Activated CD8-positive, alpha-beta T cell treated with anti-CD3 and anti-CD28 coated beads for 36 hours (primary cell): ENCODE measurements at regions not wholly inside any gene's neighbourhood (a gene's known extent, or its start where the extent isn't known, plus 50 kb on each side); places are given as distances from the start of the nearest gene placed in this dataset.
A peak's percentile ranks its signal among the peaks of the same experiment; 100 is the strongest.

ENCODE experiments used
- ATAC-seq: fragments of 200-7000 bp; cut with Tn5 transposase; one replicate; pipeline ENCODE4 v1.10.0; 2021; ENCODE audit warnings: mild to moderate bottlenecking, moderate library complexity
- CTCF ChIA-PET: fragments of 350-600 bp; sonication (Branson Sonifier 250); formaldehyde crosslinking; loops from one replicate; lab custom pipeline; 2021; ENCODE audit warnings: antibody characterized with exemption; lab: Charles Lee
- POLR2A ChIA-PET: fragments of 350-600 bp; sonication (Branson Sonifier 250); formaldehyde crosslinking; loops from one replicate; lab custom pipeline; 2021; ENCODE audit warnings: antibody characterized with exemption; lab: Charles Lee
- DNase-seq: peaks from one replicate; pipeline ENCODE4 v3.0.0-alpha.2; 2020
- H3K27ac Mint-ChIP-seq: one replicate; pipeline ENCODE4 v1.8.0; 2021; ENCODE audit warnings: mild to moderate bottlenecking, mixed read lengths
- H3K27me3 Mint-ChIP-seq: one replicate; pipeline ENCODE4 v1.8.0; 2021; ENCODE audit warnings: mixed read lengths
- H3K36me3 Mint-ChIP-seq: one replicate; pipeline ENCODE4 v1.8.0; 2021; ENCODE audit warnings: low read depth, mixed read lengths
- H3K4me1 Mint-ChIP-seq: one replicate; pipeline ENCODE4 v1.8.0; 2021; ENCODE audit warnings: low read depth, mixed read lengths
- H3K4me3 Mint-ChIP-seq: one replicate; pipeline ENCODE4 v1.8.0; 2021; ENCODE audit warnings: mild to moderate bottlenecking, moderate library complexity, mixed read lengths
- H3K9me3 Mint-ChIP-seq: one replicate; pipeline ENCODE4 v1.8.0; 2021; ENCODE audit warnings: mixed read lengths
- intact Hi-C: fragments of 100-400 bp; cut with micrococcal nuclease; formaldehyde crosslinking; loops from one replicate; pipeline ENCODE4 v1.10.0; 2022
- TF ChIP-seq, protein P1 (sequence below): fragments of 200-600 bp; IDR thresholded peaks from one replicate; pipeline ENCODE4 v1.8.0; 2022; ENCODE audit warnings: antibody characterized with exemption, mild to moderate bottlenecking

DNA sequence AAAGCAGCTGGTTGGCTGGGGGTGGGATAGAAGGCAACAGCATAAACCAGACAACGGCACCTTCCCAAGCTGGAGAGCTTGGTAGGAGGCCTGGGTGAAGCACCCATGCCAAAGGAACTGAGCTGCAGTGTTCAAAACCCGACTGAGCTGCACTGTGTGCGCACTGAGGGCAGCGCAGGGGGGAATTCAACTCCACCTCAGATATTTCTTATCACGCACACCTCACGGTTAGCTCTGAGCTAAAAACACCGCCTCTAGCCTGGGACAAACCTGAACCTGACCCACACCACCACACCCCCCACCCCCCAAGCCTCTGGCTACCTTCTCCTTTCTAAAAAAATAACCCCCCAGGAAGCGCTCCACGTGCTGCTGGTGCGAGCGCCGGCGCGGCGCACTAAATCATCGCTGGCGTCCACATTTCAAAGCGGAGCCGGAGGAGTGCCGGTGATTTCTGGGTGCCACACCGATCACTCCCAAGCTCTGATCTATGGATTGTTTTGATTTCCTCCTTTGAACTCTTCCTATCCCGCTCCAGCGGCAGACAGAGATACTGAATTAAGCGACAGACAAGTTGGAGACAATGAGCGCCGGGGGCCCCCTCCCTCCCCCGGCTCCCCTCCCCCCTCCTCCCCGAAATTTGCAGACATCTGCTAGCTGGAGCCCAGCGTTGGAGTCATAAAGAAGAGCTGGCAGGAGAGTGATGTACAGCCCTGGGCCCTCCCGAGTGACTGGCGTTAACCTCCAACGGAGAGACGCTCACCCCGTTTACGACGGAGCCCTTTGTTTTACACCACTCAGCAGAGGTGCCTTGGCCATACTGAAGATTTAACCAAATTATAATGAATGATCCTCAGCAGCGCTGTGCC lies 85.0 kb downstream of the NOG start:
- intact Hi-C loops, result no loop called here
- peaks cover 33% of the 10 kb centered on the region for H3K27me3 Mint-ChIP-seq

DNA sequence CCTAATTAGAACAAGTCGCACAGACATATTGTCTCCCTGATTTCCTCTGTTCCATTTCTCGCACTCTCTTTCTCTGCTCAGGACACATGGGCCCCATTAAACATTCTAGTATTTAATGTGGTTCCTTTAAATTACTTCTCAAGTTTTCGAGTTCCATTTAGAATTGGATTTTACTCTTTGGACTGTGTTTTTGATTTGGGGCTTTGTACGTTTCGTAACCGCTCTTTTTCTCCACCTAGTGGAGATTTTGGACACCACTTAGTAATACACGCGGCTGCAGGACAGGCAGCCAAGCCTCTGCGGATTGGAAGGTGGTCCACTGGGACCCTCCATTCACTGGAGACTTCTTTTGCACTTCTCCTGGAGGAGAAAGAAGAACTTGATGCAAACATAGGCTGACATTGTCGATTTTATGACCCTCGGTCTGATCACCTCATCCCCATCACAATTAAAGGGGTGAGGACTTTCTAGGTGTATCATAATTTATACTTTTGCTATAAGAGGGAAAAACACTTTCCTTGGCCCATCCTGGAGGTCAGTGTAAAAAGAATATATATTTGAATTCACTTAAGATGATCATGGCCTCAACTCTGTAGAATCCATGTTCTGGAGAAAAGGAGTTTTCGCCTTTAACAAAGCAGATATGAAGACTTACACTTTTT lies 85.7 kb downstream of the NOG start:
- H3K27ac Mint-ChIP-seq, result no peak overlapping the region
- H3K4me3 Mint-ChIP-seq, result peak overlapping the region; percentile 56
- no peaks in the 10 kb centered on the region for H3K36me3 Mint-ChIP-seq
- peaks cover 22% of the 10 kb centered on the region for H3K4me1 Mint-ChIP-seq
- H3K9me3 Mint-ChIP-seq, result no peaks in the 10 kb centered on the region
- H3K27me3 Mint-ChIP-seq, result peaks cover 38% of the 10 kb centered on the region
- intact Hi-C loops, result no loop called here
- ChIA-PET POLR2A (no interaction called here), CTCF (interaction anchor here (0.8 to 3.9 kb wide), 11 partner anchors 12 to 180 kb away, joined by 3 to 23 read pairs (median 3); partner anchors contain the start of gene NOG)
- DNase-seq (peak; percentile 20), ATAC-seq (peak; percentile 24)
- TF ChIP-seq, protein P1, sequence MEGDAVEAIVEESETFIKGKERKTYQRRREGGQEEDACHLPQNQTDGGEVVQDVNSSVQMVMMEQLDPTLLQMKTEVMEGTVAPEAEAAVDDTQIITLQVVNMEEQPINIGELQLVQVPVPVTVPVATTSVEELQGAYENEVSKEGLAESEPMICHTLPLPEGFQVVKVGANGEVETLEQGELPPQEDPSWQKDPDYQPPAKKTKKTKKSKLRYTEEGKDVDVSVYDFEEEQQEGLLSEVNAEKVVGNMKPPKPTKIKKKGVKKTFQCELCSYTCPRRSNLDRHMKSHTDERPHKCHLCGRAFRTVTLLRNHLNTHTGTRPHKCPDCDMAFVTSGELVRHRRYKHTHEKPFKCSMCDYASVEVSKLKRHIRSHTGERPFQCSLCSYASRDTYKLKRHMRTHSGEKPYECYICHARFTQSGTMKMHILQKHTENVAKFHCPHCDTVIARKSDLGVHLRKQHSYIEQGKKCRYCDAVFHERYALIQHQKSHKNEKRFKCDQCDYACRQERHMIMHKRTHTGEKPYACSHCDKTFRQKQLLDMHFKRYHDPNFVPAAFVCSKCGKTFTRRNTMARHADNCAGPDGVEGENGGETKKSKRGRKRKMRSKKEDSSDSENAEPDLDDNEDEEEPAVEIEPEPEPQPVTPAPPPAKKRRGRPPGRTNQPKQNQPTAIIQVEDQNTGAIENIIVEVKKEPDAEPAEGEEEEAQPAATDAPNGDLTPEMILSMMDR, result peak; percentile 73

More for the DNA sequence above, 85.0 kb downstream of the NOG start:
- H3K4me1 Mint-ChIP-seq, result peaks cover 22% of the 10 kb centered on the region
- CTCF ChIA-PET, result interaction anchor here (1.0 to 3.2 kb wide), 10 partner anchors 11 to 101 kb away, joined by 3 to 19 read pairs (median 4); partner anchors contain the start of gene NOG
- H3K4me3 Mint-ChIP-seq, result peak overlapping the region; percentile 56
- H3K27ac Mint-ChIP-seq, result no peak overlapping the region
- no peaks in the 10 kb centered on the region for H3K36me3 Mint-ChIP-seq
- H3K9me3 Mint-ChIP-seq, result no peaks in the 10 kb centered on the region
- TF ChIP-seq, protein P1, result no peak
- peak; percentile 27 for ATAC-seq
- POLR2A ChIA-PET, result no interaction called here
- peak; percentile 21 for DNase-seq

DNA sequence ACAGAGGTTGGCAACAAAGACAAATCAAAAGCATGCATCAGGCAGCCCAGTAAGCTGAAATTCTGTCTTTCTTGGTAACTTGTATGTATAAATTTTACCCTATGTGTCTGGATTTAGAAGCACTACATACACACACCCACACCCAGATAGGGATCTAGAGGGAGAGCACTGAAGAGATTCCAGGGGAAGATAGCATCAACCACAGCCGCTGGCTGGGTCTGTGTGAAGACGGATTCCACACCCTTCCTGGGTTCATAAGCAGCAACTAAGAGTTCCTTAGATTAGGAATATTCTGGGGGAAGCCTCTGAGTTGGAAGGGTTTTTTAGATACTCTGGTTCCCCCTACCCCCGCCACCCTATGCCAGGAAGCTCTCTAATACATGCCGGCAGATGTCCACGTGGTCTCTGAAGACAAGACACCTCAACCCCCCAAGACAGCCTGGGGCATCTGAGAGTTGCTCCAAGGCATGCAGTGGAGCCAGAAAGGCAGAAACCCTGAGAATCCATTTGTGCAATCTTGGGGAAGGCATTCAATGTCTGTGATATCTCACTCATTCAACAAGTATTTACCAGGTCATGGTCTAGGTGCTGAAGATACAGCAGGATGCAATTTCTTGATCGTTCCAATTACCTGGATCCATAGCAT lies 86.4 kb downstream of the NOG start:
- ChIA-PET CTCF (interaction anchor here (0.8 to 3.9 kb wide), 10 partner anchors 24 to 180 kb away, joined by 3 to 23 read pairs (median 3); partner anchors contain the start of gene NOG), POLR2A (no interaction called here)
- Mint-ChIP-seq H3K4me3 (no peak overlapping the region), H3K4me1 (peaks cover 22% of the 10 kb centered on the region), H3K9me3 (no peaks in the 10 kb centered on the region), H3K27ac (no peak overlapping the region), H3K27me3 (peaks cover 35% of the 10 kb centered on the region), H3K36me3 (no peaks in the 10 kb centered on the region)
- DNase-seq (no peak), ATAC-seq (no peak)
- intact Hi-C loops, result no loop called here
- TF ChIP-seq, protein P1, result no peak

DNA sequence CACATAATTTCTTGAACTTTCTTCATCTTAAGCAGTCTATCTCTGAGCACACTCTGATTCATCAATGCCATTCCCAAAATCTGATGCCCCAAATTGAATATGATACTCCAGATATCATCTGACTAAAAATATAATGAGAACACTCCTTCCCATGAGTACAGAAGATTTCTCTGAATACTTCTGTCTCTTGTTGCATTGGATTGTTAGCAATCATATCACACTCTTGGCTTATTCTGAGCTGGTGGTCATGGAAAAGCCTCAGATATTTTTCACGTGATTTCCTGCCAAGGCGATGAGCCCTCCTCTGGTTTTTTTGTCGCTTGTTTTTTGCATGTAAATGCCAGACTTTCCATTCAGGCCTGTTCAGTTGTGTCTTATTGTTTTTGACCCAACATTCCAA lies 87.2 kb downstream of the NOG start:
- DNase-seq (no peak), ATAC-seq (no peak)
- peaks cover 34% of the 10 kb centered on the region for H3K27me3 Mint-ChIP-seq
- POLR2A ChIA-PET, result no interaction called here
- TF ChIP-seq, protein P1, result no peak
- intact Hi-C loops, result no loop called here
- H3K4me3 Mint-ChIP-seq, result no peak overlapping the region
- H3K36me3 Mint-ChIP-seq, result no peaks in the 10 kb centered on the region
- H3K9me3 Mint-ChIP-seq, result no peaks in the 10 kb centered on the region
- CTCF ChIA-PET, result interaction anchor here (0.9 to 3.9 kb wide), 6 partner anchors 23 to 181 kb away, joined by 3 to 23 read pairs (median 3); no protein-coding TSS in a partner anchor
- peaks cover 22% of the 10 kb centered on the region for H3K4me1 Mint-ChIP-seq
- H3K27ac Mint-ChIP-seq, result no peak overlapping the region
